Endothelial cell of umbilical vein (primary cell): ENCODE measurements at regions not wholly inside any gene's neighbourhood (a gene's known extent, or its start where the extent isn't known, plus 50 kb on each side); places are given as distances from the start of the nearest gene placed in this dataset.

Experiments used
- BruUV-seq: library from RNA; stranded (reverse); fragments of 400-500 nt; replicated peaks from 2 replicates; lab custom pipeline; 2021; lab: Mats Ljungman, UMichigan
- CTCF ChIA-PET: fragments of 300-600, 350-600 bp; sonication (Branson Sonifier 250); formaldehyde crosslinking; loops from one replicate; lab custom pipeline; 2021; ENCODE audit warnings: antibody characterized with exemption, inconsistent platforms; lab: Charles Lee
- POLR2A ChIA-PET: fragments of 300-600, 350-600 bp; sonication (Branson Sonifier 250); formaldehyde crosslinking; loops from one replicate; lab custom pipeline; 2021; ENCODE audit warnings: antibody characterized with exemption, inconsistent platforms; lab: Charles Lee
- DNase-seq: peaks from one replicate; pipeline ENCODE4 v3.0.0-alpha.2; 2011; ENCODE audit warnings: low read depth, low spot score
- FAIRE-seq: peaks from 2 replicates; lab custom pipeline; 2011; peaks lifted over from hg19 to GRCh38; lab: Jason Lieb, UNC
- H2AFZ ChIP-seq: 2 replicates; pipeline ENCODE4 v1.6.0; 2012; ENCODE audit warnings: low read depth, low read length, control low read depth, inconsistent platforms
- H3K27ac ChIP-seq: 2 replicates; pipeline ENCODE4 v1.5.1; 2011; ENCODE audit warnings: low read depth, mild to moderate bottlenecking, control low read depth, low read length, moderate library complexity; ENCODE audit not compliant: insufficient read depth
- H3K27me3 ChIP-seq, 2 experiments: 2 replicates each; pipeline versions ENCODE4 v1.6.0 to v1.6.1; 2011; ENCODE audit warnings: low read length in 2 of 2, mixed read lengths in 1 of 2; ENCODE audit not compliant: control insufficient read depth in 2 of 2, insufficient read depth in 2 of 2
- H3K36me3 ChIP-seq, 2 experiments: 2 replicates in 1 of 2; 3 replicates in 1 of 2; pipeline ENCODE4 v1.5.1; 2011; ENCODE audit warnings: low read length in 2 of 2, mild to moderate bottlenecking in 1 of 2, moderate library complexity in 1 of 2; ENCODE audit not compliant: control insufficient read depth in 2 of 2, insufficient read depth in 2 of 2; ENCODE audit errors: extremely low read depth in 1 of 2
- H3K4me1 ChIP-seq: 3 replicates; pipeline ENCODE4 v1.5.1; 2011; ENCODE audit warnings: mild to moderate bottlenecking, low read length; ENCODE audit not compliant: control insufficient read depth, insufficient read depth; ENCODE audit errors: extremely low read depth
- H3K4me2 ChIP-seq: 2 replicates; pipeline ENCODE4 v1.6.1; 2011; ENCODE audit warnings: low read length, control low read depth, mixed read lengths; ENCODE audit not compliant: insufficient read depth
- H3K4me3 ChIP-seq, 3 experiments: fragments of 200-600 bp in 1 of 3; sonication (generic), shearing (Covaris generic) in 1 of 3; replicated peaks in 1 of 3; 2 replicates each; pipeline ENCODE4 v1.5.1; 2011 to 2016; ENCODE audit warnings: control low read depth in 3 of 3, low read length in 3 of 3, mild to moderate bottlenecking in 2 of 3, inconsistent platforms in 1 of 3, low read depth in 1 of 3, moderate library complexity in 1 of 3; ENCODE audit not compliant: insufficient read depth in 1 of 3
- H3K79me2 ChIP-seq: 2 replicates; pipeline ENCODE4 v1.6.0; 2012; ENCODE audit warnings: low read length, inconsistent platforms; ENCODE audit not compliant: control insufficient read depth, insufficient read depth
- H3K9ac ChIP-seq: replicated peaks from 2 replicates; pipeline ENCODE3; 2011; ENCODE audit warnings: low read length, control low read depth; ENCODE audit not compliant: insufficient read depth; ENCODE audit errors: extremely low read depth
- H3K9me1 ChIP-seq: replicated peaks from 3 replicates; pipeline ENCODE4 v1.6.0; 2011; ENCODE audit warnings: mild to moderate bottlenecking, low read length; ENCODE audit not compliant: control insufficient read depth, insufficient read depth; ENCODE audit errors: extremely low read depth
- H3K9me3 ChIP-seq: replicated peaks from 2 replicates; pipeline ENCODE4 v1.5.1; 2012; ENCODE audit warnings: low read length, inconsistent platforms; ENCODE audit not compliant: control insufficient read depth, insufficient read depth
- H4K20me1 ChIP-seq: replicated peaks from 2 replicates; pipeline ENCODE3; 2011; ENCODE audit warnings: mild to moderate bottlenecking, low read length; ENCODE audit not compliant: control insufficient read depth, insufficient read depth; ENCODE audit errors: extremely low read depth
- EZH2 ChIP-seq: IDR thresholded peaks from 2 replicates; pipeline ENCODE4 v1.6.1; 2012; ENCODE audit warnings: borderline replicate concordance, low read depth, mild to moderate bottlenecking, moderate library complexity, low read length, inconsistent platforms; ENCODE audit not compliant: severe bottlenecking
- FOS ChIP-seq: IDR thresholded peaks from 2 replicates; pipeline ENCODE4 v1.6.1; 2011; ENCODE audit warnings: mild to moderate bottlenecking, low read length, moderate library complexity, borderline replicate concordance; ENCODE audit not compliant: insufficient read depth
- GATA2 ChIP-seq: IDR thresholded peaks from 2 replicates; pipeline ENCODE4 v1.7.0; 2011; ENCODE audit warnings: low read depth, mild to moderate bottlenecking, moderate library complexity, mixed read lengths, low read length; ENCODE audit not compliant: insufficient read length, insufficient read depth
- JUN ChIP-seq: IDR thresholded peaks from 2 replicates; pipeline ENCODE4 v1.6.1; 2011; ENCODE audit warnings: borderline replicate concordance, low read depth; ENCODE audit not compliant: insufficient read length, insufficient read depth
- MYC ChIP-seq: IDR thresholded peaks from one replicate; pipeline ENCODE4 v1.6.1; 2011; ENCODE audit warnings: mild to moderate bottlenecking, low read depth, low read length
- POLR2A ChIP-seq: IDR thresholded peaks from 2 replicates; pipeline ENCODE4 v1.6.1; 2012; ENCODE audit warnings: low read depth, mild to moderate bottlenecking, control low read depth, low read length
- POLR2AphosphoS5 ChIP-seq: IDR thresholded peaks from 2 replicates; pipeline ENCODE4 v1.6.1; 2012; ENCODE audit warnings: low read depth, mild to moderate bottlenecking, control low read depth, low read length, moderate library complexity; ENCODE audit not compliant: insufficient read depth
- dilution Hi-C: fragments of 300-500 bp; cut with MboI; formaldehyde crosslinking; loops from one replicate; pipeline ENCODE4 v1.15.0; 2019; ENCODE audit warnings: low sequenced_read_pairs; ENCODE audit not compliant: extremely low pct_ligation_motif_present
- intact Hi-C: fragments of 100-400 bp; cut with micrococcal nuclease; formaldehyde crosslinking; loops from one replicate; pipeline ENCODE4 v1.10.0; 2022
- TF ChIP-seq, protein P1 (sequence below): IDR thresholded peaks from 2 replicates; pipeline ENCODE4 v1.6.1; 2011; ENCODE audit not compliant: insufficient read depth, insufficient read length
- TF ChIP-seq, protein P2 (sequence below), 2 donors: IDR thresholded peaks; 1 replicate in 1 of 2; 2 replicates in 1 of 2; pipeline ENCODE4 v1.5.1; 2011; ENCODE audit warnings: low read length in 2 of 2, mild to moderate bottlenecking in 2 of 2, moderate library complexity in 2 of 2, control low read depth in 1 of 2, inconsistent platforms in 1 of 2, low read depth in 1 of 2; ENCODE audit not compliant: insufficient read depth in 1 of 2; ENCODE audit errors: extremely low read depth in 1 of 2

DNA sequence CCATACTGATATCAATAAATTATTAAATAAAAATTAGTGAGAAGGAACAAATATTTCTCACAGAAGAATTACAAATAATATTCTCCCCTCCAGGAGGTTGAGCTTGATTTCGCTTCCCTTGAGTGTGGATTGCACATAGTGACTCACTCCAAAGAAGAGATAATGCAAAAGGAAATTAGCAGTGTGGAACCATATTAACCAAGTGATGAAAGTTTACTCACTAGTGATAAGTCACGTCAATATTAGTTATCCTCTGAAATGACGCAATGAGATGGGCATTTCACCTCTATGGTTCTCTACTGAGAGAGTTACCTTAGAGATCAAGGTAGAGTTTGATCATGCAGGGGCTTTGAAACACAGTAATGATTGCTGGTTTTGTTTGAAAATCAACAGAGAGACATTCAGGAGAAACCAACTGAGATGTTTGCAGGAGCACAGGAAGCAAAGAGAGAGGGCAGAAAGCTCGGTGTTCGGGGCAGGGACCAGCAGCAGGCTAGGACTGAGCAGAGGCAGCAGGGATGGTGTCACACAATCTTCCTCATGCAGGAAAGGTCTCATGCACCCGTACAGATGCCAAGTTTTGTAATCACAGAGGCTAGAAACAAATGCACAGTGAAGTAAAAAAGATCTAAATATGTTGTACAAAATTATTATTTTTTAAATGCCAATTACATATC lies 634.5 kb downstream of the QKI start:
- BruUV-seq: no TSS peak
- FAIRE-seq (no peak), DNase-seq (no peak)
- Histone ChIP-seq H3K36me3 (no peaks in the 10 kb centered on the region), H3K9me1 (no peaks in the 10 kb centered on the region), H3K4me2 (no peak overlapping the region), H3K9me3 (no peaks in the 10 kb centered on the region), H4K20me1 (no peaks in the 10 kb centered on the region), H3K4me3 (no peak overlapping the region), H3K27ac (no peak overlapping the region), H3K79me2 (no peaks in the 10 kb centered on the region), H3K27me3 (no peaks in the 10 kb centered on the region), H3K9ac (no peak overlapping the region), H3K4me1 (no peaks in the 10 kb centered on the region), H2AFZ (no peak overlapping the region)
- ChIA-PET CTCF (interaction anchor here (1.9 kb wide), 1 partner anchor 61 kb away, joined by 6 read pairs; no protein-coding TSS in a partner anchor), POLR2A (no interaction called here)
- dilution Hi-C loops: no loop called here
- TF ChIP-seq FOS (peak; percentile 44), JUN (no peak), GATA2 (peak; percentile 13), POLR2A (no peak), EZH2 (no peak), POLR2AphosphoS5 (no peak), MYC (no peak)
- TF ChIP-seq, protein P1, sequence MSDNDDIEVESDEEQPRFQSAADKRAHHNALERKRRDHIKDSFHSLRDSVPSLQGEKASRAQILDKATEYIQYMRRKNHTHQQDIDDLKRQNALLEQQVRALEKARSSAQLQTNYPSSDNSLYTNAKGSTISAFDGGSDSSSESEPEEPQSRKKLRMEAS: no peak
- TF ChIP-seq, protein P2, sequence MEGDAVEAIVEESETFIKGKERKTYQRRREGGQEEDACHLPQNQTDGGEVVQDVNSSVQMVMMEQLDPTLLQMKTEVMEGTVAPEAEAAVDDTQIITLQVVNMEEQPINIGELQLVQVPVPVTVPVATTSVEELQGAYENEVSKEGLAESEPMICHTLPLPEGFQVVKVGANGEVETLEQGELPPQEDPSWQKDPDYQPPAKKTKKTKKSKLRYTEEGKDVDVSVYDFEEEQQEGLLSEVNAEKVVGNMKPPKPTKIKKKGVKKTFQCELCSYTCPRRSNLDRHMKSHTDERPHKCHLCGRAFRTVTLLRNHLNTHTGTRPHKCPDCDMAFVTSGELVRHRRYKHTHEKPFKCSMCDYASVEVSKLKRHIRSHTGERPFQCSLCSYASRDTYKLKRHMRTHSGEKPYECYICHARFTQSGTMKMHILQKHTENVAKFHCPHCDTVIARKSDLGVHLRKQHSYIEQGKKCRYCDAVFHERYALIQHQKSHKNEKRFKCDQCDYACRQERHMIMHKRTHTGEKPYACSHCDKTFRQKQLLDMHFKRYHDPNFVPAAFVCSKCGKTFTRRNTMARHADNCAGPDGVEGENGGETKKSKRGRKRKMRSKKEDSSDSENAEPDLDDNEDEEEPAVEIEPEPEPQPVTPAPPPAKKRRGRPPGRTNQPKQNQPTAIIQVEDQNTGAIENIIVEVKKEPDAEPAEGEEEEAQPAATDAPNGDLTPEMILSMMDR (IDR thresholded peaks at IDR 0.05; ENCODE audit: extremely low read depth in 1 of 2, insufficient read depth in 1 of 2, low read depth in 1 of 2, low read length in 2 of 2): no peak
- intact Hi-C loops: no loop called here
